ENCODE measurements at regions not wholly inside any gene's neighbourhood (a gene's known extent, or its start where the extent isn't known, plus 50 kb on each side); places are given as distances from the start of the nearest gene placed in this dataset.

GRCh38 chr3:103613397-103614156, 1178.8 kb downstream of the ZPLD1 start:
- H3K4me3 ChIP-seq (ENCODE audit: low read depth, low read length), result no peak overlapping the region
- TF ChIP-seq, protein P1, sequence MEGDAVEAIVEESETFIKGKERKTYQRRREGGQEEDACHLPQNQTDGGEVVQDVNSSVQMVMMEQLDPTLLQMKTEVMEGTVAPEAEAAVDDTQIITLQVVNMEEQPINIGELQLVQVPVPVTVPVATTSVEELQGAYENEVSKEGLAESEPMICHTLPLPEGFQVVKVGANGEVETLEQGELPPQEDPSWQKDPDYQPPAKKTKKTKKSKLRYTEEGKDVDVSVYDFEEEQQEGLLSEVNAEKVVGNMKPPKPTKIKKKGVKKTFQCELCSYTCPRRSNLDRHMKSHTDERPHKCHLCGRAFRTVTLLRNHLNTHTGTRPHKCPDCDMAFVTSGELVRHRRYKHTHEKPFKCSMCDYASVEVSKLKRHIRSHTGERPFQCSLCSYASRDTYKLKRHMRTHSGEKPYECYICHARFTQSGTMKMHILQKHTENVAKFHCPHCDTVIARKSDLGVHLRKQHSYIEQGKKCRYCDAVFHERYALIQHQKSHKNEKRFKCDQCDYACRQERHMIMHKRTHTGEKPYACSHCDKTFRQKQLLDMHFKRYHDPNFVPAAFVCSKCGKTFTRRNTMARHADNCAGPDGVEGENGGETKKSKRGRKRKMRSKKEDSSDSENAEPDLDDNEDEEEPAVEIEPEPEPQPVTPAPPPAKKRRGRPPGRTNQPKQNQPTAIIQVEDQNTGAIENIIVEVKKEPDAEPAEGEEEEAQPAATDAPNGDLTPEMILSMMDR (IDR thresholded peaks at IDR 0.05; ENCODE audit: low read depth, low read length, missing control alignments), result no peak
- DNase-seq (ENCODE audit: low read depth), result no peak

- TF ChIP-seq, protein P1 (IDR thresholded peaks at IDR 0.05; ENCODE audit: low read depth, low read length, missing control alignments), result no peak
- H3K4me3 ChIP-seq (ENCODE audit: low read depth, low read length), result no peak overlapping the region
- DNase-seq (ENCODE audit: low read depth), result no peak
Measured at GRCh38 chr3:103614719-103615118, 1179.9 kb downstream of the ZPLD1 start.

DNA sequence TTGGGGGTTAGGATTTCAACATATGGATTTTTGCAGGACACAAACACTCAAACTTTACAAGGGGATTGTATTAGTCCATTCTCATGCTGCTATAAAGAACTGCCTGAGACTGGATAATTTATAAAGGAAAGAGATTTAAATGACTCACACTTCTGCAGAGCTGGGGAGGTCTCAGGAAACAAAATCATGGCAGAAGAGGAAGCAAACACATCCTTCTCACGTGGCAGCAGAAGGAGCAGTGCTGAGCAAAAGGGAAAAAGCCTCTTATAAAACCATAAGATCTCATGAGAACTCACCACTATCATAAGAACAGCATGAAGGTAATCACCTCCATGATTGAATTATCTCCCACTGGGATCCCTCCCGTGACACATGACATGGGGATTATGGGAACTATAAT, 1183.1 kb downstream of the ZPLD1 start:
- no peak overlapping the region for H3K4me3 ChIP-seq (ENCODE audit: low read depth, low read length)
- TF ChIP-seq, protein P1 (IDR thresholded peaks at IDR 0.05; ENCODE audit: low read depth, low read length, missing control alignments), result no peak
- no peak for DNase-seq (ENCODE audit: low read depth)

GRCh38 chr3:103624271-103624670, 1189.5 kb downstream of the ZPLD1 start:
- no peak for DNase-seq (ENCODE audit: low read depth)
- H3K4me3 ChIP-seq (ENCODE audit: low read depth, low read length), result no peak overlapping the region
- TF ChIP-seq, protein P1 (IDR thresholded peaks at IDR 0.05; ENCODE audit: low read depth, low read length, missing control alignments), result no peak

DNA sequence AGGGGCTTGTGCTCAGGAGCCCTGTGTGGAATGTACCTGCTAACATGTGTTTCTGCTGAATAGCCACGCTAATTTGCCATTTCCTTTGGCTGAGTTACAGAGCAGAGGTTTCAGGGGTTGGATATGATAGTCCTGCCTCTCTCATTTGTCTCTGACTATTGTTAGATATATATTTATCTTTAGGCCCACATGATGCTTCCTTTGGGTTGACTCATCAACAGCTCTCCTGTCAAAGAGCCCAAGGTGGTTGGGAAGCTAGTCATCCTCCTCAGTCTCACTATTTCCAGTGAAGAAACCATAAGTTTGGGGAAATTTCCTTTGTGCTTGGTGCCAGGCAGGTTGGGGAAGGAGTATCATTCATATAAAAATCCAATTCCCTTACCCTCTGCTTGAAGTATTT, 1194.6 kb downstream of the ZPLD1 start:
- DNase-seq (ENCODE audit: low read depth), result no peak
- no peak overlapping the region for H3K4me3 ChIP-seq (ENCODE audit: low read depth, low read length)
- TF ChIP-seq, protein P1 (IDR thresholded peaks at IDR 0.05; ENCODE audit: low read depth, low read length, missing control alignments), result no peak

DNA sequence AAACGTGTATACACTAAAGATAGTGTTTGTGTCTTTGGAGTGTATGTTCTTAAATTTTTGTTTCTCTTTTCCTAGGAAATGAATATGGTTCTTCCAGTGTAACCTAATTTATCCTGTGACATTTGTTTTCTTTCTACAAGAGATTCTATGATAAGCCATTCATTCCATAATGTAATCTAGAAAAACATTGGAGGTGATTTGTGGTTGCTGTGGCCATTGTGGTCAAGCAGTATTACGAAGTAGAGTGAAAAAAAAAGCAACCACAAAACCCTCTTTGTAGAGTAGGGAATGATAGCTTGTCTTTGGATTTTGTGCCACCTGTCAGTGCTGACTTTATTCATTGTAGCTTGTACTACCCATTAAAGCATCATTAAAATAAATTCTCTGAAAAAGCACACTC, 1209.6 kb downstream of the ZPLD1 start:
- H3K4me3 ChIP-seq (ENCODE audit: low read depth, low read length), result no peak overlapping the region
- TF ChIP-seq, protein P1 (IDR thresholded peaks at IDR 0.05; ENCODE audit: low read depth, low read length, missing control alignments), result no peak
- no peak for DNase-seq (ENCODE audit: low read depth)

- H3K4me3 ChIP-seq (ENCODE audit: low read depth, low read length), result no peak overlapping the region
- TF ChIP-seq, protein P1 (IDR thresholded peaks at IDR 0.05; ENCODE audit: low read depth, low read length, missing control alignments), result no peak
- DNase-seq (ENCODE audit: low read depth), result no peak
Measured at GRCh38 chr3:103653996-103654395, 1219.2 kb downstream of the ZPLD1 start.

All from GM12864 (cell line).